Endothelial cell of umbilical vein (primary cell): ENCODE measurements at regions not wholly inside any gene's neighbourhood (a gene's known extent, or its start where the extent isn't known, plus 50 kb on each side); places are given as distances from the start of the nearest gene placed in this dataset.

Experiments
- BruUV-seq: library from RNA; stranded (reverse); fragments of 400-500 nt; replicated peaks from 2 replicates; lab custom pipeline; 2021; lab: Mats Ljungman, UMichigan
- CTCF ChIA-PET: fragments of 300-600, 350-600 bp; sonication (Branson Sonifier 250); formaldehyde crosslinking; loops from one replicate; lab custom pipeline; 2021; ENCODE audit warnings: antibody characterized with exemption, inconsistent platforms; lab: Charles Lee
- POLR2A ChIA-PET: fragments of 300-600, 350-600 bp; sonication (Branson Sonifier 250); formaldehyde crosslinking; loops from one replicate; lab custom pipeline; 2021; ENCODE audit warnings: antibody characterized with exemption, inconsistent platforms; lab: Charles Lee
- DNase-seq: peaks from one replicate; pipeline ENCODE4 v3.0.0-alpha.2; 2011; ENCODE audit warnings: low read depth, low spot score
- FAIRE-seq: peaks from 2 replicates; lab custom pipeline; 2011; peaks lifted over from hg19 to GRCh38; lab: Jason Lieb, UNC
- H2AFZ ChIP-seq: 2 replicates; pipeline ENCODE4 v1.6.0; 2012; ENCODE audit warnings: low read depth, low read length, control low read depth, inconsistent platforms
- H3K27ac ChIP-seq: 2 replicates; pipeline ENCODE4 v1.5.1; 2011; ENCODE audit warnings: low read depth, mild to moderate bottlenecking, control low read depth, low read length, moderate library complexity; ENCODE audit not compliant: insufficient read depth
- H3K27me3 ChIP-seq, 2 experiments: 2 replicates each; pipeline versions ENCODE4 v1.6.0 to v1.6.1; 2011; ENCODE audit warnings: low read length in 2 of 2, mixed read lengths in 1 of 2; ENCODE audit not compliant: control insufficient read depth in 2 of 2, insufficient read depth in 2 of 2
- H3K36me3 ChIP-seq, 2 experiments: 2 replicates in 1 of 2; 3 replicates in 1 of 2; pipeline ENCODE4 v1.5.1; 2011; ENCODE audit warnings: low read length in 2 of 2, mild to moderate bottlenecking in 1 of 2, moderate library complexity in 1 of 2; ENCODE audit not compliant: control insufficient read depth in 2 of 2, insufficient read depth in 2 of 2; ENCODE audit errors: extremely low read depth in 1 of 2
- H3K4me1 ChIP-seq: 3 replicates; pipeline ENCODE4 v1.5.1; 2011; ENCODE audit warnings: mild to moderate bottlenecking, low read length; ENCODE audit not compliant: control insufficient read depth, insufficient read depth; ENCODE audit errors: extremely low read depth
- H3K4me2 ChIP-seq: 2 replicates; pipeline ENCODE4 v1.6.1; 2011; ENCODE audit warnings: low read length, control low read depth, mixed read lengths; ENCODE audit not compliant: insufficient read depth
- H3K4me3 ChIP-seq, 3 experiments: fragments of 200-600 bp in 1 of 3; sonication (generic), shearing (Covaris generic) in 1 of 3; replicated peaks in 1 of 3; 2 replicates each; pipeline ENCODE4 v1.5.1; 2011 to 2016; ENCODE audit warnings: control low read depth in 3 of 3, low read length in 3 of 3, mild to moderate bottlenecking in 2 of 3, inconsistent platforms in 1 of 3, low read depth in 1 of 3, moderate library complexity in 1 of 3; ENCODE audit not compliant: insufficient read depth in 1 of 3
- H3K79me2 ChIP-seq: 2 replicates; pipeline ENCODE4 v1.6.0; 2012; ENCODE audit warnings: low read length, inconsistent platforms; ENCODE audit not compliant: control insufficient read depth, insufficient read depth
- H3K9ac ChIP-seq: replicated peaks from 2 replicates; pipeline ENCODE3; 2011; ENCODE audit warnings: low read length, control low read depth; ENCODE audit not compliant: insufficient read depth; ENCODE audit errors: extremely low read depth
- H3K9me1 ChIP-seq: replicated peaks from 3 replicates; pipeline ENCODE4 v1.6.0; 2011; ENCODE audit warnings: mild to moderate bottlenecking, low read length; ENCODE audit not compliant: control insufficient read depth, insufficient read depth; ENCODE audit errors: extremely low read depth
- H3K9me3 ChIP-seq: replicated peaks from 2 replicates; pipeline ENCODE4 v1.5.1; 2012; ENCODE audit warnings: low read length, inconsistent platforms; ENCODE audit not compliant: control insufficient read depth, insufficient read depth
- H4K20me1 ChIP-seq: replicated peaks from 2 replicates; pipeline ENCODE3; 2011; ENCODE audit warnings: mild to moderate bottlenecking, low read length; ENCODE audit not compliant: control insufficient read depth, insufficient read depth; ENCODE audit errors: extremely low read depth
- EZH2 ChIP-seq: IDR thresholded peaks from 2 replicates; pipeline ENCODE4 v1.6.1; 2012; ENCODE audit warnings: borderline replicate concordance, low read depth, mild to moderate bottlenecking, moderate library complexity, low read length, inconsistent platforms; ENCODE audit not compliant: severe bottlenecking
- FOS ChIP-seq: IDR thresholded peaks from 2 replicates; pipeline ENCODE4 v1.6.1; 2011; ENCODE audit warnings: mild to moderate bottlenecking, low read length, moderate library complexity, borderline replicate concordance; ENCODE audit not compliant: insufficient read depth
- GATA2 ChIP-seq: IDR thresholded peaks from 2 replicates; pipeline ENCODE4 v1.7.0; 2011; ENCODE audit warnings: low read depth, mild to moderate bottlenecking, moderate library complexity, mixed read lengths, low read length; ENCODE audit not compliant: insufficient read length, insufficient read depth
- JUN ChIP-seq: IDR thresholded peaks from 2 replicates; pipeline ENCODE4 v1.6.1; 2011; ENCODE audit warnings: borderline replicate concordance, low read depth; ENCODE audit not compliant: insufficient read length, insufficient read depth
- MYC ChIP-seq: IDR thresholded peaks from one replicate; pipeline ENCODE4 v1.6.1; 2011; ENCODE audit warnings: mild to moderate bottlenecking, low read depth, low read length
- POLR2AphosphoS5 ChIP-seq: IDR thresholded peaks from 2 replicates; pipeline ENCODE4 v1.6.1; 2012; ENCODE audit warnings: low read depth, mild to moderate bottlenecking, control low read depth, low read length, moderate library complexity; ENCODE audit not compliant: insufficient read depth
- dilution Hi-C: fragments of 300-500 bp; cut with MboI; formaldehyde crosslinking; loops from one replicate; pipeline ENCODE4 v1.15.0; 2019; ENCODE audit warnings: low sequenced_read_pairs; ENCODE audit not compliant: extremely low pct_ligation_motif_present
- intact Hi-C: fragments of 100-400 bp; cut with micrococcal nuclease; formaldehyde crosslinking; loops from one replicate; pipeline ENCODE4 v1.10.0; 2022
- TF ChIP-seq, protein P1 (sequence below), 2 donors: IDR thresholded peaks; 1 replicate in 1 of 2; 2 replicates in 1 of 2; pipeline ENCODE4 v1.5.1; 2011; ENCODE audit warnings: low read length in 2 of 2, mild to moderate bottlenecking in 2 of 2, moderate library complexity in 2 of 2, control low read depth in 1 of 2, inconsistent platforms in 1 of 2, low read depth in 1 of 2; ENCODE audit not compliant: insufficient read depth in 1 of 2; ENCODE audit errors: extremely low read depth in 1 of 2
- TF ChIP-seq, protein P2 (sequence below): IDR thresholded peaks from 2 replicates; pipeline ENCODE4 v1.6.1; 2011; ENCODE audit not compliant: insufficient read depth, insufficient read length

DNA sequence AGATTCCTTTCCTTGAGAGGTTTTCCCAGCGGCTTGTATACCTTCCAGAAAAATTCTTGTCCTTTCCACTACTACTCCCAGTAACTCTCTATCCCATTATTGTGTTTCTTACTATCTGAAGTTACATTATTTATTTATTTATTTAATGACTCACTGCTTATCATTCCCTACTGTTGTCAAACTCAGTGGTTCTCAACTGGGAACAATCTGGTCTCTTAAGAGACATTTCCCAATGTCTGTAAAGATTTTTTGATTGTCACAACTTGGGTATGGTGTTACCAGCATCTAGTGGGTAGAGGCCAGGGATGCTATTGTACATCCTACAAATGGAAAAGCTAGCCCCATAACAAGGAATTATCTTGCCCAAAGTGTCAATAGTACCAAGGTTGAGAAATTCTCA lies 771.5 kb upstream of the ADGRL2 start:
- TF ChIP-seq FOS (peak; percentile 30), GATA2 (no peak), JUN (no peak), EZH2 (no peak)
- Histone ChIP-seq H3K27ac (no peak overlapping the region), H3K9me1 (no peaks in the 10 kb centered on the region), H3K4me2 (no peak overlapping the region), H4K20me1 (no peaks in the 10 kb centered on the region), H3K4me1 (no peaks in the 10 kb centered on the region), H3K27me3 (no peaks in the 10 kb centered on the region), H2AFZ (no peak overlapping the region), H3K36me3 (no peaks in the 10 kb centered on the region), H3K9me3 (no peaks in the 10 kb centered on the region), H3K4me3 (no peak overlapping the region), H3K79me2 (no peaks in the 10 kb centered on the region), H3K9ac (no peak overlapping the region)
- POLR2A ChIA-PET: no interaction called here
- intact Hi-C loops (no loop called here), dilution Hi-C loops (no loop called here)
- DNase-seq: no peak
- CTCF ChIA-PET: no interaction called here
- no peak for FAIRE-seq
- BruUV-seq: no TSS peak

DNA sequence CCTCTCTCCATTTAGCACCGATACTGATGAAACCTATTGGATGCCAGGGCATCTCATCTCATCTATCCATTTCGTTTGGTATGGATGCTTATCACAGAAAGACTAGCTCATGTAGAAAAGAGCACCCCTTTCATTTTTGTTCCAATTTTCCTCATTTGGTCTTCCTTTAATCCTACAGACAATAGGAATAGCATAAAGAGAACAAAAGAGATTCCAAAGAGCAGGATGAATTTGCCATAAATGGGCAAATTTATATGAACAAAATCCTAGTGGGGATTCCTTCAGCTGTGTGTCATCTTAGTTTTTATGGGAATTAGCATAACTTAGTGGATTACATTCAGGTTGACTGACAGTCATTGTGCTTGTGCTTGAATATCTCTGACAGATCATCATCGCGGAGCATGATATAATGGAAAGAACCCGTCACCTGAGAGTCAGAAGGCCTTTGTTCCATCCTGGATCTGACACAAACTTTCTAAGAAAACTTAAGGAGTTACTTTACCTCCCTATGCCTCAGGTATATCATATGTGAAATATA lies 777.5 kb upstream of the ADGRL2 start:
- FAIRE-seq (no peak), DNase-seq (no peak)
- no peaks in the 10 kb centered on the region for H3K36me3 ChIP-seq
- no peaks in the 10 kb centered on the region for H3K27me3 ChIP-seq
- dilution Hi-C loops: no loop called here
- no peaks in the 10 kb centered on the region for H3K4me1 ChIP-seq
- BruUV-seq: no TSS peak
- no peaks in the 10 kb centered on the region for H3K79me2 ChIP-seq
- POLR2A ChIA-PET: no interaction called here
- no peaks in the 10 kb centered on the region for H3K9me3 ChIP-seq
- no peaks in the 10 kb centered on the region for H3K9me1 ChIP-seq
- H2AFZ ChIP-seq: no peak overlapping the region
- CTCF ChIA-PET: interaction anchor here (1.4 kb wide), 1 partner anchor 10 kb away, joined by 3 read pairs; no protein-coding TSS in a partner anchor
- H4K20me1 ChIP-seq: no peaks in the 10 kb centered on the region
- intact Hi-C loops: no loop called here
- H3K9ac ChIP-seq: no peak overlapping the region
- H3K4me2 ChIP-seq: no peak overlapping the region
- H3K27ac ChIP-seq: no peak overlapping the region
- H3K4me3 ChIP-seq: no peak overlapping the region
- TF ChIP-seq MYC: no peak
- TF ChIP-seq POLR2AphosphoS5: no peak
- TF ChIP-seq EZH2: no peak
- TF ChIP-seq GATA2: no peak
- TF ChIP-seq, protein P1, sequence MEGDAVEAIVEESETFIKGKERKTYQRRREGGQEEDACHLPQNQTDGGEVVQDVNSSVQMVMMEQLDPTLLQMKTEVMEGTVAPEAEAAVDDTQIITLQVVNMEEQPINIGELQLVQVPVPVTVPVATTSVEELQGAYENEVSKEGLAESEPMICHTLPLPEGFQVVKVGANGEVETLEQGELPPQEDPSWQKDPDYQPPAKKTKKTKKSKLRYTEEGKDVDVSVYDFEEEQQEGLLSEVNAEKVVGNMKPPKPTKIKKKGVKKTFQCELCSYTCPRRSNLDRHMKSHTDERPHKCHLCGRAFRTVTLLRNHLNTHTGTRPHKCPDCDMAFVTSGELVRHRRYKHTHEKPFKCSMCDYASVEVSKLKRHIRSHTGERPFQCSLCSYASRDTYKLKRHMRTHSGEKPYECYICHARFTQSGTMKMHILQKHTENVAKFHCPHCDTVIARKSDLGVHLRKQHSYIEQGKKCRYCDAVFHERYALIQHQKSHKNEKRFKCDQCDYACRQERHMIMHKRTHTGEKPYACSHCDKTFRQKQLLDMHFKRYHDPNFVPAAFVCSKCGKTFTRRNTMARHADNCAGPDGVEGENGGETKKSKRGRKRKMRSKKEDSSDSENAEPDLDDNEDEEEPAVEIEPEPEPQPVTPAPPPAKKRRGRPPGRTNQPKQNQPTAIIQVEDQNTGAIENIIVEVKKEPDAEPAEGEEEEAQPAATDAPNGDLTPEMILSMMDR (IDR thresholded peaks at IDR 0.05; ENCODE audit: extremely low read depth in 1 of 2, insufficient read depth in 1 of 2, low read depth in 1 of 2, low read length in 2 of 2): no peak
- no peak for TF ChIP-seq FOS
- TF ChIP-seq, protein P2, sequence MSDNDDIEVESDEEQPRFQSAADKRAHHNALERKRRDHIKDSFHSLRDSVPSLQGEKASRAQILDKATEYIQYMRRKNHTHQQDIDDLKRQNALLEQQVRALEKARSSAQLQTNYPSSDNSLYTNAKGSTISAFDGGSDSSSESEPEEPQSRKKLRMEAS: no peak
